Glomerular visceral epithelial cell (primary cell): ENCODE measurements at regions not wholly inside any gene's neighbourhood (a gene's known extent, or its start where the extent isn't known, plus 50 kb on each side); places are given as distances from the start of the nearest gene placed in this dataset.

ENCODE experiments used
- DNase-seq: peaks from one replicate; pipeline ENCODE4 v3.0.0-alpha.2; 2016; ENCODE audit errors: extremely low spot score

DNA sequence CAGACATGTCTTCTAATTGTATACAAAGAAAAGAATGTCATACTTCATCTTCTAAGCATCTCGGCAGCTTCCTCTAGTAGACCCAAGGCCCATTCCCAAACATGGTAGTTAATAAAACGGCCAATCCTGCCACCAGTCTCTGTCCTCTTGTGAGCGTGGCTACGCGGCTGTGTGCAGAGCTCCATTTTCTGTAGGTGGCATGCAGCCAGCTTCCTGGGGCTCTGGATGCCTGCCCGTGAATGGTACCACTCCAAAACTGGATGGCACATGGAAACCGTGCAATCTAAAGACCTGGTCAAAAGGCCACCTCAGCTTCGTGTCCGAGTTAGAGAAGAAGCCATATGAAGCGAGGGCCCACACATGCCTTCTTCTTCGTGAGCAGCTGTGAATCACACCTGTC is 110.7 kb downstream of the SIPA1L2 start:
- DNase-seq: no peak

DNA sequence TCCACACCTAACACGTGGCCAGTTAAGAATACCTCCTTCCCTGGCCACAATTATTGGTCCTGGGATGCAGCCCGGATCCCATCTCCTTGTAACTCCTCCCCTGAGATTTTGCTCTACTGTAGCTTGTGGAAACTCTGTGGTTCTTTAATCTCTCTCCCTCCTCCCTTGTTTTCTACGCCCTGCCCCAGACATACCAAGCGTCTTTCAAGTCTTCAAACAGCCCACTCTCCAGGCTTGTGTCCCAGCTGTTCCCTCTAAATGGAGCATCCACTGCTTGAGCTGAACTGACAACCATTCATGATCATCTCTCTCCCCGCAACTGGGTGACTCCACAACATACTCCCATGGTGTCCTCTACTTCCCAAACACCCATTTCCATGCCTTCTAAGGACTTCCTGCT is 111.6 kb downstream of the SIPA1L2 start:
- no peak for DNase-seq

DNA sequence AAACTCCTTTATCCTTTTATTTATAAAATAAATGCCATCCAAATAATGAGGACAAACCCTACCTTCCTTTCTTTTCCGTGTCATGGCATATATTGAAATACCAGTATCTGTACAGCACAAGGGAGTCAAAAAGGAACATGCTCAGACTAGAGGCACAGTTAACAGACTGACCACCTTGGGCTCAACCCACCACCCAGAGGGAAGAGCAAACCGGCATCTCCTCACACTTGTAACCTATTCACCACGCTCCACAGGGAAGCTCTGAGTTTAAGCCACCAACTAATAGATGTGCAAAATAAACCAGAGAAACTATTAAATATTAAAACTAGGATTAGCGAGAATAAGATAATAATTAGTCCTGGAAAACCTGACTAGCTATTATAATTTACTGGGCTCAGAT is 112.7 kb downstream of the SIPA1L2 start:
- no peak for DNase-seq

DNA sequence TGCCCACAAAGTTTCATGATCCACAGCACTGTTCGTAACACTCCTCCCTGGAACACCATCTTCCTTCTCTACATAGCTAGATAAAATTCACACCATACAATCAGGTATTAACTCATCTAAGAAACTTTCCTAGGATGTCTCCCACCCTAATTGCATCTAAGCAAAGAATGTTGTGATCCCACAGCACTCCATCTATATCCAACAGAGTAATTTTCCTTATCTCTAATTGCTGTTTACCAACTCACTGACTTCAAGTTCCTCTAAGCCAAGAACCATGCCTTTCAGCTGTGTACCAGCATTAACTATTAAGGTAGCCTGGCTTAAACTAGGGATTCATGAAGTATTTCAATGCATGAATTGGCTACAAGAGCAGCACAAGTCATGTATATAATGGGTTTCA is 114.2 kb downstream of the SIPA1L2 start:
- no peak for DNase-seq

DNA sequence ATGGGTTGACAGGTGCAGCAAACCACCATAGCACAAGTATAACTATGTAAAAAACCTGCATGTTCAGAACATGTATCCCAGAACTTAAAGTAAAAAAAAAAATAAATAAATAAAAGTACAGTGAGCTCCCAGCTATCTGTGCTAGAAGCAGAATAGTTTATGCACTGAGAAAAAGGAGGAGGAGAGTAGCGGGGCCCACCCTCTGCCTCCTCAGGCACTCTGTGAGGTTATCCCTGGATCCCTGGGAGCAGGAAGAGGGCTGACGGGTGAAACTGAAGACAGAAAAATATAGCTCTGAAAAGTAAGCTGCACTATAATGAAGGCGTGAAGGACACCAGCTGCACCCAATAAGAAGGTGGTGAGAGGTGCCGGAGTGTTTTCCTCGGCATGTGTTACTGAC is 117.2 kb downstream of the SIPA1L2 start:
- DNase-seq: no peak

DNA sequence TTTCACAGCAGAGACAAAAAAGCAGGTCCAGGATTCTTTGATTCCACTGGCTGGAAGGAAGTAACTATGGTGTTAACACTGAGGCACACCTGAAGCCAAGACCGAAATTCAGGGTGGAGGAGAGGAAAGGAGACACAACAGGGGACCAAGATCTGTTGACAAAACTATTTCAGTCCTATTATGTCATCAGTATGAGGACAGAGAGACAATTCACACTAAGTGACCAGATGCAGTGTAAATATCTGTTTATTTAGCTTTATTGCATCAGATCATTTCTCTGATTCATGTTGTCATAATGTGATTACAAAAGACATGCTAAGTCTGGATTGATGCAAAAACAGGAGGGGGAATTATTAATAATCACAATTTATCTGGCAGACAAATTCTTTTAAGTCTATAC is 118.8 kb downstream of the SIPA1L2 start:
- no peak for DNase-seq

DNA sequence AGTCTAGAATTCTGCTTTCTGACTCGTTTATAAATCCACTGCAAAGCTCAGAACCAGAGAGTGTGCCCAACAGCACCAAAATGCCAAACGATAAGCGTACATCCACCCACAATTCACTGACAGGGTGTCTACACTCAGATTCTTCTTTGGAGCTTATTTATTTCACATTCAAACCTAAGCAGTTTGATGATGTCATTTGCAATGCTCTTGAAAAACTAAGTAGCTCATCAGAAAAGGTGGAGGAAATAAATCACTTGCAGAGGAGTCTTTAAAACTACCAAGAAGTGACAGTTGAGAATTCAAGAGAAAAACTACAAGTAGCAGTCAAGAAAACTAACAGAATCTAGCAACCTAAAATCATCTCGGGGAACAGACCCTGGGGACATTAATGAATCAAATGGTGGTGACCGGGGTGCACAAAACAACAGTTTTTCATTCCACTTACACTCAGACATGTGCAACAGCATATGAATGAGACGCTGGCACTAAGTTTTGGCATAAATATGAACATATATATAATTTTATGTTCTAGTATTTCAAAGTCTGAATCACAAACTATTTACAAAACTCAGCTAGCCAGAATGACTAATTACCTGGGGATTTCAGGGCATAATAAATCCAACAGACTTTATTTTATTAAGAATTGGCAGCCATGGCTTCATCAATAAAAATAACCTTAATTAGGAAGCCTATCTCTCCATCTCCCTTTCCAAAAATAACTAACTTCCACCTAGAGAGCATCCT is 119.4 kb downstream of the SIPA1L2 start:
- no peak for DNase-seq

DNA sequence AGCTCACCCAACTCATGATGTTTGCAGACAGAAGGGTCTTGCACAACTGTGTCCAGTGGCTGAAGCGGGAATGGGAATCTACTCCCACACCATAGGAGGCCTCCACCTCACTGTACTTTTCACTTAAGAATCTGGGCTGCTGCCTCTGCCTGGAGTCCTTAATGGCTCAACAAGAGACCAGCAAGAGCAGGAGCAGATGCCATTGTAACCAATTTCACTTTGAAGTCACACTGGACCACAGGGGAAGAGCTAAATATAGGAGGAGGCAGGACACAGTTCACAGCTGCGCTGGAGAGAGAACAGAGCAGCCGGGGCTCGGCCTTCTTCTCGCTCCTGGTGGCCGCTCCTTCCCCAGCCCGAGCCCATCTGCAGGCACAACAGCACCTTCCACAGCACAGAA is 120.4 kb downstream of the SIPA1L2 start:
- no peak for DNase-seq

DNA sequence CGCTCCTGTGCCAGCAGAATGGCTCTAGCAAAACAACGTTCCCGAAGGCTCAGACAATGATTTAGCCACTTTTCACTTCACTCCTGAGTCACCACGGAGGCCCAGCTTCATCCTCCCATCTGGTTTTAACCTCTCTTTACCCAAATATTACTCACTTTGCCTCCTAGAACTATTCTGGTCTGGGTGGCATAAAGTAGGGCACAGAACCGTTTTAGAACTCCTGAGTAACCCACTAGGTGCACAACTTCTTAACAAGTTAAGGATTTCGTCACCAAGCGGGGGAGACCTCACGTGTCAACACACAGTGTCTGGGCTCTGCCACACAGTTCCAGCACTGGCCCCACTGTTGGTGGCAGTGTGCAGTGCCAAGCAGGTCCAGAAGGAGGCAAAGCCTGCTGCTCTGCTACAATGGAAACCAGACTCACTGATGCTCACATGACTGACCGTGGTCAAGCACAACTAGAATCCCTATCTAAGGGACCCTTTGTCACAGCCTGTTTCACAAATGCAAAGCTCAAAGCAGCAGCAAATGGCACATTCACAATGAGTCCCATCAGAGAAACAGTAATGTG is 121.7 kb downstream of the SIPA1L2 start:
- DNase-seq: peak; percentile 23

DNA sequence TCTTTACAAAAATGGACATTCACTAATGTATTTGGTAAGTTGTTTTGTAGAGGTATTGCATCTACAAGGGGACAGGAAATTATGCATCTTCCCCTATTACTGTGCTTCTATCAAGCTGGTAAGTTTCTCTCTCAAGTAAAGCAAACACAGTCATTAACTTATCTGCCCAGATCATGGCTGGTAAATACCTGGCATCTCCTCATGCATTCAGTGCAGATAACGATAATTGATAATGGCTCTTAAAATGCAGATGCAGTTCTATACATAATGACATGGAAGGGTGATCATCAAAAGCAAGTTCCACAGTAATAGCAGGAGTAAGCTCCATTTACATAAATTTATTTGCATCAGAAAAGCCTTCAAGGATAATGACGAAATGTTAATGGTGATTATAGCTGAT is 122.4 kb downstream of the SIPA1L2 start:
- no peak for DNase-seq

DNA sequence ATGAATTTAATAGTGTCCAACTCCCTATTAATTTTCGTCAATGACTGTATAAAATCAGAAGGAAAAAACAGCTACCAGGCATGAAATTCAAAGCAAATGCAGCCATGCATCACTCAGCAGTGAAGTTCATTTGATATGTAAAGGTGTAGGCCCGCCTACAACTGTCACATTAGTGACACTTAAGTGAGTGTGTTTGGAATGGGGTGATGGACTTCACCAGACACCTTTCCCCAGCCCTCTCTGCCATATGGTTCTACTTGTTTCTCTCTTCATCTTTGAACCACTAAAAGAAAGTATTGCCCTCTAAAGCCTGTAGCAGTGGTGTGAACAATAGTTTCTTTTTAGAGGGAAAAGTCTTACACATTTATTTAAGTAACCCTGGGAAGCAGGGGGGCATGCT is 124.0 kb downstream of the SIPA1L2 start:
- no peak for DNase-seq

DNA sequence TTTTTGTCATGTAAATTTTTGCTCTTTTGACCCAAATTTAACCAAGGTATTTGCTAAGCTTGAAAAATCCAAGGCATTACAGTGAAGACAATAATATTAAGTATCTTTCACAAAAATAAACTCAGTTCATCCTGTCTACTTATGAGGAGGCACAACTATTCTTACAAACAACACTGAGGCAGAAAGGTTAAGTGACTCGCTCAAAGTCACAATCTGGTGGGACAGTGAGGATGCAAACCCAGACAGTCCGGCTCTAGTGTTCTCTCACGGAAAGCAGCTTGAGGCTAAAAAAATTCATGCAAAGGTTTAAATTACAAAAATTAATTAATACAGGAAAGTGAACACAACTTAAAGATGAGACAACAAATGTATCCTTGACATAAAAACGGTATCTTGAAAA is 125.3 kb downstream of the SIPA1L2 start:
- DNase-seq: no peak

DNA sequence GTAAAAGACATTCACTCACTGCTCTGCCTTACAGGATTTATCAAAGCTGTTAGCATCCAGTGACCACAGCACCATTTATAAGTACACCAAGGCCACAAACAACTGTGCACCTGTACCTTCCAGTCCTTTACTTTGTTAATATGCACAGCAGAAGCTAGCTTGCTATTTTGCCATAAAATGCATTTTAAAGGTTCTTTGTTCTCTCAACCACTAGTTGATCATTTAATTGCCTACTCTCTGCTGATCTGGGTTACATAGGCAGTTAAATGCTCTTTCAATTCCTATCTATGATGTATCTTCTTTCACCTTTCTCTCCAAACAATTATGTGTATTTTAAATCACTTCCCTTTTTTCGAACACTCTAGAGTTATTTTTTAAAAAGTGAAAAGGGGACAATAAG is 126.4 kb downstream of the SIPA1L2 start:
- DNase-seq: no peak

DNA sequence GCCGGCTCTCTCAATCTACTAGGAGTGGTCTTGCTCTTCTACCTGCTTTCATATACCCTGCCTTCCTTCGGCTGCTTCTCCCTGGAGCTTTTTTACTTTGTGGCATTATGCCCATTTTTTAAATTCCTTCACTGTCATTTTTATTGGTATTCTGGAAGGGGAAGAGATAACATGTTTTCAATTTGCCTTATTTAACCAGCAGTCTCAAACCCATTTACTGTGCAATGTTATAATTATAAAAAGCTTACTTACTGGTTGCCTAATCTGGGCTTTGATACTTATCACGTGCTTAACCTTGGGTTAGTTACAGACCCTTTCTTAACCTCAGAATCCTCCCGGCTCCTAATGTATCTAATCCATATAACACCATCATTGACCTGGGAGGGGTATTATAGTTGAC is 128.1 kb downstream of the SIPA1L2 start:
- DNase-seq: no peak

DNA sequence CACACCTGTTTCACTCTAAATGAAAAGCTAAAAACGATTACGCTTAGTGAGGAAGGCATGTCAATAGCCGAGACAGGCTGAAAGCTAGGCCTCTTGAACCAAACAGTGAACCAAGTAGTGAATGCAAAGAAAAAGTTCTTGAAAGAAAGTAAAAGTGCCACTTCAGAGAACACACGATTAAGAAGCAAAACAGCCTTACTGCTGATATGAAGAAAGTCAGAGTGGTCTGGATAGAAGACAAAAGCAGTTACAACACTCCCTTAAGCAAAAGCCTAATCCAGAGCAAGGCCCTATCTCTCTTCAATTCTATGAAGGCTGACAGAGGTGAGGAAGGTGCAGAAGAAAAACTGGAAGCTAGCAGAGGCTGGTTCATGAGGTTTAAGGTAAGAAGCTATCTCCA is 130.7 kb downstream of the SIPA1L2 start:
- DNase-seq: no peak

DNA sequence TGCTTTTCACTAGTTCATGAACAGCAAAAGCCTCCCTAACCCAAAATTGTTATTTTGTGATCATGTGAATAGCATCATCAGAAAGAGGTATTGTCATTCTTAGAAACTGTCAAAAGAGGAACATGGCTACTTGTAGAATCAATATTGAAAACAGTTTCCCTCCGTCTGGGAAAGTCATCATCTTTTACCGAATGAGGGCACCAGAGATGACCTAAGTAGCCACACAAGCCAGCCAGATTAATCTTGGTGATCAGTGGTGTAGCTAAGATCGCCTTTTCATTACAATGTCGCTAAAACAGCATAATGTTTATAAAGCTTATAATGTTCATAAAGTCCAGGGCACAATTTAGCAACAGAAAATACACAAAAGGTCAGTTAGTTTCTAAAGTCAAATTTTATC is 136.1 kb downstream of the SIPA1L2 start:
- DNase-seq: no peak

DNA sequence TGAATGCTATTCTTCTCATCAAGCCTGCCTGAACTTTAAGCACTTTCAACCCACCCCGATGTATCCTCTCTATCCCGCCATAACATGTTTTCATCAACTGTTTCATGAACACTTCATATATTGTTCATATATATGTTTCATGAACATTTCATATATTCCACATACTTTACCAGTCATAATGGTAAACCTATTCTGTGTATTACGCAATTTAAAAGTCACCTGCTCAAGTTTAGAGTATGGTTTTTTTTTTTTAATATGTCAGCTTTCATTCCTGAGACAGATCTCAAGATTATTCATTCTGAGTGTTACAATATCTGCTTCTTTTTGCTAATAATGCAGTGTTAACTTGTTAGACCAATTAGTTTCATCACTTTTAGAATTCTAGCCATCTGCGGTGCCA is 140.7 kb downstream of the SIPA1L2 start:
- DNase-seq: no peak

DNA sequence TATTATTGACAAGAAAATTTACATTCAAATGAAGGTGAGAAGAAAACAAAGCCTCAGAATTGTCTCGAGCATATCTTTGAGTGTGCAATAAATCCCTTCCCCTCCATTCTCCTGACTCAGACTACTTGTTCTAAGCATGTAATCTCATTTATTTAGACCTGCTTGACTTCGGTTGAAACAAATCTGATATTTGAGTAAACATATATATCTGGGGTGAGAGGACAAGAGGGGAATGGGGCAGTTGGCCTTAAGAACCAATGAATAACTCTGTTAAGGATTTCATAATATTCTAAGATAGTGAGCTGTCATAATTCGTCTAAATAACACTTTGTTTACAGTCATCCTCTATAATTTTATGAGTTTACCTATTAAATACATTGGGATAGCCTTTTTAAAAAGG is 142.7 kb downstream of the SIPA1L2 start:
- DNase-seq: no peak

DNA sequence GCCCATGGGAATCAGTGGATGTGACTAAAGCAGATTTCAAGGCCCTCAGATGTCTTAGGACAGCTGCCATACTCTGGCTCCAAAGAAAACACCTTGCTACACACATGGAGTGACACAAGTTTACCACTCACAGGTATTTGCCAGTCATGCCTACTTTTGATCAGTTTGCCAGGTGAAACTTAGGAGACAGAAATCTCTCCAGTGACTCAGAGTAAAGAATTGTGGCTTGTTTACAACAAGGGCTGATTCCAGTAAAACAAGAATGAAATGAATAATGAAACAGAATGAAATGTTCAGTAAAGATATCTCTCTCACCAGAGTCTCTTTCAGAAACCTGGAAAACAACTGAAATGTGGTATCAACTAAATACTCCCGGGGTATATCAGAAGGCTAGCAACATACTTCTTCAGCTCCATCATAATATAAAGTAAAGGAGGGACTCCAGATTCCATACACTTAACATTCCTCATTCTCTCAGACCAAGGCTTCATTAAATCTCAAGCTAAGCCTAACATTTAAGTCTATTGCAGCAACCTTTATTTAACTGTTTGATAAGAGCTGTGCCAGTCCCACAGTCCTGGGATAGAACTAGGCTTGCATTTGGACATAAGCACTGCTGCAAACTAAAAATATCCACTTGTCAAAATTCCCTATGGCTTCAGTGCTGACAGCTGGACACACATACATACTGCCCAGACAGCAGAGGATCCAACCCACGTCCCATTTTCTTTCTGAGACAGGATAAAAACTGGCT is 143.3 kb downstream of the SIPA1L2 start:
- no peak for DNase-seq

DNA sequence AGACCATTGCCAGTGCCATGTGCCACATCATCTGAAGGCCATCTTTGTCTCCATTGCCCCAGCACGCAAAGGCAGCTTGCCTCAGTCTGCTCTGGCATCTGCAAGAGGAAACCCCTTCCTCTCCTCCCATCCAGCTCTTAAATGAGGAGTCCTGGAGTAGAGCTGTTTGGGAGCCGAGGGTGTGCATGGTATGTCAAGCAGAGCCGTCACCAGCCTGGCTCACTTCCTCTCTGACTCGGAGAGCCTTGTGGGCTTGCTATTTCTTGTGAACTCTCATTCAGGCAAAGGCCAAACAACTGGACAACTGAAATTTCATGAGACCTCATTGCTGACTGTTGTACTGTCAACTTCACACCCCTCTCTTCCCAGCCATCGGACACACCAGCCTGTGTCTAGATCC is 143.9 kb downstream of the SIPA1L2 start:
- DNase-seq: no peak

DNA sequence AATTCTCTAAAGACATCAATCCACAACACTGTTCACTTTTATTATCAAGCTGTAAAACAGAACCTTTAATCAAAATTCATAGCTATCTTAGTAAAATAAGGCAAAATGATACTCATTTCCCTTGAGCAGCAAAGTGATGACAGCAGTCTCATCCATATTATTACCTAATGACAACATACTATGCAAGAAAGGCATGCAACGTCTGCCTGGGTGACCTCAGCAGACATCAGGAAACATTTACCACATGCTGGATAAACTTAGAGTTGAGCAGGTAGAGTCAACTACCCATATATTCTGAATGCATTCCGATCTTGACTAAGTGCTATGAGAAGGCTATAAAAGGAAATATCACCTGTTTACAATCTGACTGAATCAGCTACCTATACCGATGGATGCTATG is 145.1 kb downstream of the SIPA1L2 start:
- DNase-seq: no peak

DNA sequence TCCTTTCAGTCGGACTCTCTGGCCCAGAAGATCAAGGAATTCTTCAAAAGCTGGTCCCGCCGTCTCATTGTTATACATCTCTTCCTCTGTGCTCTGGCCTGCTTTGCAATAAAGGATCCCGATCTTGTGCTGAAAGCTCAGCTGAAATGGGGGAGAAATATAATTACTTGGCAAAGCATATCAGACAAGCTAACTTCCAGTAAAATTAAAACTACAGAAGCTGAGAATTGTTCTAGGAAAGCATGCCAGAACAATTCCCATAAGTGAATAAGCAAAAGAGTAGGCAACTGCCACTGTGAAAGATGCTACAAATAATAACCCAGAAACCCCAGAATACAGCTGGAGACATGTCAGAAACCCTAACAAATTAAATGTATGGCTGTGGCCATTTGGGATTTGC is 146.1 kb downstream of the SIPA1L2 start:
- DNase-seq: no peak

DNA sequence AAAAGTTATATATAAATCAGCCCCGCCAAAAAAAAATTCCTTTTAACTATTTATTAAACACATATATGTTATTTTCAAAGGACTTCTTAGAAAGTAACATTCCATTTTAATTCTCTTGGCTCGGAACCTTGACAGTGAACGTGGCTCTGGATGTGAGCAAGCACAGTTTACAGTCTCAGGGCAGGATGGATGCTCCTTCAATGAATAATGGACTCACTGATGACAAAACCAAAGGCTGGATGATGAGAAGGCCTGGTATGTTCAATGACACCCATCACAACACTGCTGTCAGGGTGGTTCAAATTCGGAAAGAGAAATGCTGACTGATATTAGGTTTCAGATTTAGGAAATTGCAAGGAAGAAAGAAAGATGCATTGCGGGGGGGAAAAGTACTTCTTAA is 148.8 kb downstream of the SIPA1L2 start:
- no peak for DNase-seq
